Vagina (tissue), 2 donors: ENCODE measurements at regions not wholly inside any gene's neighbourhood (a gene's known extent, or its start where the extent isn't known, plus 50 kb on each side); places are given as distances from the start of the nearest gene placed in this dataset.

Experiments
- POLR2A ChIP-seq, 2 donors: fragments of 450-650 bp; IDR thresholded peaks; one replicate each; pipeline ENCODE4 v1.6.1; 2017; ENCODE audit warnings: antibody characterized with exemption in 2 of 2, mild to moderate bottlenecking in 2 of 2, moderate library complexity in 2 of 2
- POLR2AphosphoS5 ChIP-seq, 2 donors: sonication (generic); formaldehyde crosslinking; IDR thresholded peaks; one replicate each; pipeline ENCODE4 v1.9.0; 2017; ENCODE audit warnings: antibody characterized with exemption in 2 of 2, mild to moderate bottlenecking in 2 of 2, low read depth in 1 of 2; ENCODE audit not compliant: insufficient read depth in 1 of 2
- TF ChIP-seq, protein P1 (sequence below), 3 experiments: fragments of 450-650 bp in 2 of 3; fragments of 200-600 bp in 1 of 3; sonication (generic) in 1 of 3; IDR thresholded peaks; one replicate each; pipeline ENCODE4 v1.5.1; 2017 to 2019; ENCODE audit warnings: antibody characterized with exemption in 3 of 3, mild to moderate bottlenecking in 2 of 3, moderate library complexity in 2 of 3

DNA sequence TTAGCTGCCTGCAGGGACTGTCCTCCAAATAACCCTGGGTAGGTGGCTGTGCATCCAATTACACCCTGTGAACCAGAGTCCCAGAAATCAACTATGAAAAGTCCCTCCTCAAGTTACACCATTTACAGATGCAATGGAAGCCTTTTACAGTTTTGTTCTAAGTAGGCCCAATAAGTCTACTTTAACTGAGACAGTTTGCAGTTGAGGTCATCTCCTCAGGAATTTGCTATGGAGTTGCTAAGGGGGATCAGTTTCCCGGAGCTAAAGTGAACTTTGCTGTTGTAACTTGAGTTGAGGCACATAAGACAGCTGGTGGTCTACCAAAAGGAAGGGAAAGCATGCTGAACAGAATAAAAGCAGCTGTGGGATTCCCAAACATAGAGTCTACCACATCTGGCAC is 121.6 kb upstream of the STK26 start:
- TF ChIP-seq, protein P1, sequence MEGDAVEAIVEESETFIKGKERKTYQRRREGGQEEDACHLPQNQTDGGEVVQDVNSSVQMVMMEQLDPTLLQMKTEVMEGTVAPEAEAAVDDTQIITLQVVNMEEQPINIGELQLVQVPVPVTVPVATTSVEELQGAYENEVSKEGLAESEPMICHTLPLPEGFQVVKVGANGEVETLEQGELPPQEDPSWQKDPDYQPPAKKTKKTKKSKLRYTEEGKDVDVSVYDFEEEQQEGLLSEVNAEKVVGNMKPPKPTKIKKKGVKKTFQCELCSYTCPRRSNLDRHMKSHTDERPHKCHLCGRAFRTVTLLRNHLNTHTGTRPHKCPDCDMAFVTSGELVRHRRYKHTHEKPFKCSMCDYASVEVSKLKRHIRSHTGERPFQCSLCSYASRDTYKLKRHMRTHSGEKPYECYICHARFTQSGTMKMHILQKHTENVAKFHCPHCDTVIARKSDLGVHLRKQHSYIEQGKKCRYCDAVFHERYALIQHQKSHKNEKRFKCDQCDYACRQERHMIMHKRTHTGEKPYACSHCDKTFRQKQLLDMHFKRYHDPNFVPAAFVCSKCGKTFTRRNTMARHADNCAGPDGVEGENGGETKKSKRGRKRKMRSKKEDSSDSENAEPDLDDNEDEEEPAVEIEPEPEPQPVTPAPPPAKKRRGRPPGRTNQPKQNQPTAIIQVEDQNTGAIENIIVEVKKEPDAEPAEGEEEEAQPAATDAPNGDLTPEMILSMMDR (IDR thresholded peaks at IDR 0.05), result no peak
- TF ChIP-seq POLR2AphosphoS5 (IDR thresholded peaks at IDR 0.05; ENCODE audit: insufficient read depth in 1 of 2, low read depth in 1 of 2) (no peak), POLR2A (IDR thresholded peaks at IDR 0.05) (no peak)
